Activated CD4-positive, alpha-beta T cell treated with anti-CD3 and anti-CD28 coated beads for 36 hours (primary cell): ENCODE measurements at regions not wholly inside any gene's neighbourhood (a gene's known extent, or its start where the extent isn't known, plus 50 kb on each side); places are given as distances from the start of the nearest gene placed in this dataset.

Experiments used
- ATAC-seq: fragments of 200-7000 bp; cut with Tn5 transposase; one replicate; pipeline ENCODE4 v1.10.0; 2021; ENCODE audit warnings: mild to moderate bottlenecking, moderate library complexity
- CTCF ChIA-PET: fragments of 350-600 bp; sonication (Branson Sonifier 250); formaldehyde crosslinking; loops from one replicate; lab custom pipeline; 2021; ENCODE audit warnings: antibody characterized with exemption; lab: Charles Lee
- POLR2A ChIA-PET: fragments of 350-600 bp; sonication (Branson Sonifier 250); formaldehyde crosslinking; loops from one replicate; lab custom pipeline; 2021; ENCODE audit warnings: antibody characterized with exemption, inconsistent platforms; lab: Charles Lee
- DNase-seq: peaks from one replicate; pipeline ENCODE4 v3.0.0-alpha.2; 2020
- H3K27ac Mint-ChIP-seq: one replicate; pipeline ENCODE4 v1.8.0; 2021; ENCODE audit warnings: mixed read lengths
- H3K27me3 Mint-ChIP-seq: one replicate; pipeline ENCODE4 v1.8.0; 2021; ENCODE audit warnings: mixed read lengths
- H3K36me3 Mint-ChIP-seq: one replicate; pipeline ENCODE4 v1.8.0; 2021; ENCODE audit warnings: low read depth, mixed read lengths
- H3K4me1 Mint-ChIP-seq: one replicate; pipeline ENCODE4 v1.8.0; 2021; ENCODE audit warnings: mixed read lengths
- H3K4me3 Mint-ChIP-seq: one replicate; pipeline ENCODE4 v1.8.0; 2021; ENCODE audit warnings: mild to moderate bottlenecking, moderate library complexity, mixed read lengths
- H3K9me3 Mint-ChIP-seq: one replicate; pipeline ENCODE4 v1.8.0; 2021; ENCODE audit warnings: low read depth, mixed read lengths
- intact Hi-C, 2 experiments: fragments of 100-400 bp; cut with DNase I in 1 of 2; cut with micrococcal nuclease in 1 of 2; formaldehyde crosslinking; loops; one replicate each; pipeline versions ENCODE4 v1.14.2 to v1.15.1; 2022 to 2024; cut with DNase I, micrococcal nuclease

GRCh38 chr1:98421085-98421435, 240.5 kb upstream of the SNX7 start:
- Mint-ChIP-seq H3K9me3 (no peaks in the 10 kb centered on the region), H3K4me3 (no peak overlapping the region), H3K27me3 (no peaks in the 10 kb centered on the region), H3K4me1 (no peaks in the 10 kb centered on the region), H3K36me3 (no peaks in the 10 kb centered on the region), H3K27ac (no peak overlapping the region)
- intact Hi-C loops, result no loop called here
- DNase-seq, result no peak
- POLR2A ChIA-PET, result no interaction called here
- ATAC-seq, result no peak
- CTCF ChIA-PET, result no interaction called here

- intact Hi-C loops, result no loop called here
- no peak for ATAC-seq
- Mint-ChIP-seq H3K27ac (no peak overlapping the region), H3K4me1 (no peaks in the 10 kb centered on the region), H3K4me3 (no peak overlapping the region), H3K27me3 (no peaks in the 10 kb centered on the region), H3K36me3 (no peaks in the 10 kb centered on the region), H3K9me3 (no peaks in the 10 kb centered on the region)
- ChIA-PET CTCF (no interaction called here), POLR2A (no interaction called here)
- no peak for DNase-seq
These were observed 241.0 kb upstream of the SNX7 start for GRCh38 chr1:98420376-98421084.

- no peaks in the 10 kb centered on the region for H3K9me3 Mint-ChIP-seq
- no peak overlapping the region for H3K4me3 Mint-ChIP-seq
- ATAC-seq, result no peak
- DNase-seq, result no peak
- no peaks in the 10 kb centered on the region for H3K27me3 Mint-ChIP-seq
- CTCF ChIA-PET, result no interaction called here
- no peaks in the 10 kb centered on the region for H3K4me1 Mint-ChIP-seq
- intact Hi-C loops, result no loop called here
- no peak overlapping the region for H3K27ac Mint-ChIP-seq
- POLR2A ChIA-PET, result interaction anchor here (0.7 kb wide), 1 partner anchor 17 kb away, joined by 3 read pairs; no protein-coding TSS in a partner anchor
- no peaks in the 10 kb centered on the region for H3K36me3 Mint-ChIP-seq
These were observed 243.7 kb upstream of the SNX7 start for GRCh38 chr1:98417820-98418219.

DNA sequence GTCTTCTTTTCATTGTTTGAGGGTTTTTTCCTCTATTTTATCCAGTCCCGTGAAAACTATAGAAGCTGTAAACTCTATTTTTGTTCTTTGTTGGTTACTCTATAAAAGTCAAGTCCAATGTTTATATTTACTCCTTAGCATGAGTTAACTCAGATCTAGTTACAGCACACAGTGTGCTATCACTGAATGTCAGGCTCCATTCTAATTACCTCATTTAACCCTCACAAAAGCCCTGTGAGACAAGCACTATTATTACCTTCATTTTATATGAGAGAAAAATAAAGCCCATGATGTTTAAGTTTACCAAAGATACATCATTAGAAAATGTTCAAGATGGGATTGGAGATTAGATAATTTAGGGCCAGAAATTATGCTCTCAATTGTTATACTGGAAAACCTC, 251.4 kb upstream of the SNX7 start:
- DNase-seq (no peak), ATAC-seq (no peak)
- Mint-ChIP-seq H3K27ac (no peak overlapping the region), H3K4me3 (no peak overlapping the region), H3K27me3 (no peaks in the 10 kb centered on the region), H3K4me1 (peaks cover 3% of the 10 kb centered on the region), H3K9me3 (no peaks in the 10 kb centered on the region), H3K36me3 (no peaks in the 10 kb centered on the region)
- intact Hi-C loops, result no loop called here
- POLR2A ChIA-PET, result no interaction called here
- CTCF ChIA-PET, result interaction anchor here (0.7 kb wide), 1 partner anchor 504 kb away, joined by 3 read pairs; no protein-coding TSS in a partner anchor

DNA sequence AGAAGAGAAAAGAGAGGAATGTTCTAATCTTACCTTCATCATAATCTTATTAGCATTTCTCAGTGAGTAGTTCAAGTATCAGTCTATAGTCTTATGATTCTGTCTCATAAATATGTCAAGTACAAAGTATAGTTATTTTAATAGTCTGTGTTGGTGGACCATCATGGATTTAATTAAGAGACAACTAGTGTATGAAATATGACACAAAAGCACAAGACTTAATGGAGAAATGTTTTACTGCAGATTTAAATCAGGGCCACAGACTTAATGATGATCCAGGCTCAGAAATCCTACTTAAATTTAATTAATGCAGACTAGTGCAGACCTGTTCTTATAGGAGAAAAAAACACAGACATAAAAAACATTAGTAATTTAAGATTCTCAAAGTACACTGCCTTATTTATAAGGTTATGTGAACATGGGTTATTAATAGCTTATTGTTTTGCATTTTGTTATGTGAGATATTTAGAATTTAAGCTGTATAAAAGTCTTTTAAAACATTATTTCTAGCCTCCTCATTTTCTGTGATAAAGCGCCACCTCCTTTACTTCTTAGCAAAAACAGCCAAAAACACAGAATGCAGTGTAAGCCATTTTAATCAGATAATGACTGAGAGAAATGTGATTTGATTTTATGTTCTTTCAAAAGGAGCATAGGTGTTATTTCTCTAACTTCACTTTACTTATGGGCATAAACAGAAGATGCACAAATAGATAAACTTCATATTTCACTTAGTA, 255.0 kb upstream of the SNX7 start:
- Mint-ChIP-seq H3K27ac (no peak overlapping the region), H3K4me1 (peaks cover 3% of the 10 kb centered on the region), H3K36me3 (no peaks in the 10 kb centered on the region), H3K27me3 (peaks cover 2% of the 10 kb centered on the region), H3K9me3 (no peaks in the 10 kb centered on the region), H3K4me3 (no peak overlapping the region)
- CTCF ChIA-PET, result interaction anchor here (0.6 kb wide), 1 partner anchor 18 kb away, joined by 3 read pairs; no protein-coding TSS in a partner anchor
- ATAC-seq (no peak), DNase-seq (no peak)
- POLR2A ChIA-PET, result no interaction called here
- intact Hi-C loops, result no loop called here

- peaks cover 3% of the 10 kb centered on the region for H3K4me1 Mint-ChIP-seq
- POLR2A ChIA-PET, result no interaction called here
- peaks cover 2% of the 10 kb centered on the region for H3K27me3 Mint-ChIP-seq
- no peaks in the 10 kb centered on the region for H3K36me3 Mint-ChIP-seq
- no peak overlapping the region for H3K27ac Mint-ChIP-seq
- ATAC-seq (no peak), DNase-seq (no peak)
- intact Hi-C loops, result no loop called here
- H3K9me3 Mint-ChIP-seq, result no peaks in the 10 kb centered on the region
- CTCF ChIA-PET, result no interaction called here
- H3K4me3 Mint-ChIP-seq, result no peak overlapping the region
These were observed 255.9 kb upstream of the SNX7 start for GRCh38 chr1:98405581-98406074.

DNA sequence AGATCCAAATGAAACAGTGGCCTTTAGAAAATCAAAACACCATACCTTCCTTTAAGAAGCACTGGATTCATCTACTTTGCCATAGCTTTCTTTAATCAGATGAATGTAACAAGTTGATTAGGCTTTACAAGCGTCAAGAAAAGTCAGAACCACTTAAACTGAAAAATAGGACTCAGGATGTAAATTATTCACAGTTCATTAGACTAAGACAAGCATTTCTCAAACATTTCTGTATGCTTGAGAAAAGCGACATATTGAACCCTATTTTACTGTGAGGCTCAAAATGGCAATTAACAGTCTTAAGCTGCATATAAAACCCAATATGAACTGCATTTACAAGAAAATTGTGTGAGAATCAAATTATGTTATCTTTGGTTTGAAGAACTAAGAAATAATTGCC, 256.7 kb upstream of the SNX7 start:
- POLR2A ChIA-PET, result no interaction called here
- ATAC-seq (no peak), DNase-seq (no peak)
- CTCF ChIA-PET, result no interaction called here
- H3K4me3 Mint-ChIP-seq, result no peak overlapping the region
- no peaks in the 10 kb centered on the region for H3K9me3 Mint-ChIP-seq
- peaks cover 2% of the 10 kb centered on the region for H3K27me3 Mint-ChIP-seq
- no peaks in the 10 kb centered on the region for H3K36me3 Mint-ChIP-seq
- intact Hi-C loops, result no loop called here
- no peak overlapping the region for H3K27ac Mint-ChIP-seq
- H3K4me1 Mint-ChIP-seq, result peaks cover 3% of the 10 kb centered on the region

DNA sequence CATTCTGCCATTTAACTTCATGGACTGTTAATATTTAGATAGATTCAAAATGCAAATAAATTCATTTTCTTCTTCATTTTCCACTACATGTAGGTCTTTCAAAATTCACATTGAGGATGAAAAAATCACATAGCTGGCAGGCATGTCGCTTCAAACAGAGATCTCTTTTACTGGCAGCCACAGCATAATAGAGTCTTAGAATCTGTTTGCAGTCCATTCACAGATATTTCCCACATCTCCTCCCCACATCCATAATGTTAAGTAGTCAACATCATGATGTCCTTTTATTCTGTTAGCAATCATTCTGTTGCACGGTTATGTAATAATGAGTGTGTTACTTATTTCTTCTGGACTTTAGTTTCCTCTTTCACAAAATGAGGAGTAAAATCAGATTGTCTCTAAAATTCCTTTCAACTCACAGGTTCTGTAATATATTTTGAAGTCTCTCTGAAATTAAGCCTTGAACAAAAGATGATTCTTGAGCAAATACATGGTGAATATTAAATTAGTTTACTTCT, 257.5 kb upstream of the SNX7 start:
- POLR2A ChIA-PET, result no interaction called here
- ATAC-seq, result no peak
- Mint-ChIP-seq H3K9me3 (no peaks in the 10 kb centered on the region), H3K4me3 (no peak overlapping the region), H3K27ac (no peak overlapping the region), H3K27me3 (peaks cover 2% of the 10 kb centered on the region), H3K36me3 (no peaks in the 10 kb centered on the region), H3K4me1 (peaks cover 3% of the 10 kb centered on the region)
- CTCF ChIA-PET, result no interaction called here
- no peak for DNase-seq
- intact Hi-C loops, result no loop called here

- H3K4me1 Mint-ChIP-seq, result peaks cover 6% of the 10 kb centered on the region
- H3K27me3 Mint-ChIP-seq, result peaks cover 2% of the 10 kb centered on the region
- ChIA-PET POLR2A (no interaction called here), CTCF (no interaction called here)
- H3K9me3 Mint-ChIP-seq, result no peaks in the 10 kb centered on the region
- H3K4me3 Mint-ChIP-seq, result no peak overlapping the region
- no peak overlapping the region for H3K27ac Mint-ChIP-seq
- intact Hi-C loops, result no loop called here
- H3K36me3 Mint-ChIP-seq, result no peaks in the 10 kb centered on the region
- DNase-seq, result no peak
- no peak for ATAC-seq
These were observed 258.7 kb upstream of the SNX7 start for GRCh38 chr1:98402860-98403259.

DNA sequence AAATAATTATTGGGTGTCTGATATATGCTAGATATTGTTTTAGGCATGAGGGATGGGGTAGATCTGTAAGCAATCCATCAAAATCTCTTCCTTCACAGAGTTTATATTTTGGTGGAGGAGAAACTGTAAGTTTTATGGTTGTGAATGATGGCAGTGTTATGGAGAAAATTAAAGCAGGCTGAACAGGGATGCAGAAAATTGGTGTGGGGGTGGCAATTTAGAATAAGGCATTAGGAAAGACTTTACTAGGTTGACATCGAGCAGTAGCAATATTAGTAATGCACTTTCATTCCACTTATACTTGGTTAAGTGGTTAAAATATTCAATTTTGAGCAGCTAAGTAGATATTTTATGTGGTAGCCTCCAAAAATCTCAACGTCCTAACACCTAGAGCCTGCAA, 261.1 kb upstream of the SNX7 start:
- Mint-ChIP-seq H3K4me3 (no peak overlapping the region), H3K4me1 (peaks cover 3% of the 10 kb centered on the region), H3K27ac (no peak overlapping the region), H3K9me3 (no peaks in the 10 kb centered on the region), H3K36me3 (no peaks in the 10 kb centered on the region), H3K27me3 (peaks cover 2% of the 10 kb centered on the region)
- DNase-seq (no peak), ATAC-seq (no peak)
- POLR2A ChIA-PET, result interaction anchor here (0.5 kb wide), 1 partner anchor 17 kb away, joined by 3 read pairs; no protein-coding TSS in a partner anchor
- CTCF ChIA-PET, result no interaction called here
- intact Hi-C loops, result no loop called here

- ChIA-PET CTCF (interaction anchor here (1.2 kb wide), 1 partner anchor 12 kb away, joined by 3 read pairs; no protein-coding TSS in a partner anchor), POLR2A (no interaction called here)
- Mint-ChIP-seq H3K27ac (no peak overlapping the region), H3K4me3 (no peak overlapping the region), H3K9me3 (no peaks in the 10 kb centered on the region), H3K27me3 (peaks cover 2% of the 10 kb centered on the region), H3K36me3 (no peaks in the 10 kb centered on the region), H3K4me1 (peaks cover 3% of the 10 kb centered on the region)
- ATAC-seq, result no peak
- intact Hi-C loops, result no loop called here
- DNase-seq, result no peak
These were observed 262.3 kb upstream of the SNX7 start for GRCh38 chr1:98399218-98399617.

DNA sequence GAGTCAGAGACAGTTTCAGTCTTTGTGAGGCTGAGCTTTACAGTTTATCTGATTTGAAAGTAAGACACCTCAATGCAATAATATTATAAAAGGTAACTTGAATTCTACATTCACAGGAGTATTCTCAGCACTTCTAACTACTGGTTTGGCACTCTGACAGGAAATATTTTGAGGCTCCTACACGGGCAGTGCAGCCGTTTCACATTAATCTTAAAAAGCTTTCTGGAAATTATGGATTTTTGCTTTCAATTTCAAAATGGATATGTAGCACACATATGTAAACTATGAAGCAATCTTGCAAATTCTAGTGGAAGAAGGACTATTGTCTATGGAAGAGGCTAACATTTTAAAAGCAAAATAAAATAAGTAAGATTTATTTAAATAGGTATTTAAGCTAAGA, 262.9 kb upstream of the SNX7 start:
- ATAC-seq (no peak), DNase-seq (no peak)
- POLR2A ChIA-PET, result no interaction called here

More for the DNA sequence above, 262.9 kb upstream of the SNX7 start:
- H3K4me1 Mint-ChIP-seq, result peaks cover 3% of the 10 kb centered on the region
- H3K27ac Mint-ChIP-seq, result no peak overlapping the region
- H3K9me3 Mint-ChIP-seq, result no peaks in the 10 kb centered on the region
- CTCF ChIA-PET, result interaction anchor here (1.2 kb wide), 1 partner anchor 12 kb away, joined by 3 read pairs; no protein-coding TSS in a partner anchor
- no peaks in the 10 kb centered on the region for H3K36me3 Mint-ChIP-seq
- peaks cover 1% of the 10 kb centered on the region for H3K27me3 Mint-ChIP-seq
- H3K4me3 Mint-ChIP-seq, result no peak overlapping the region
- intact Hi-C loops, result no loop called here
